SK-N-SH (cell line): ENCODE measurements at regions not wholly inside any gene's neighbourhood (a gene's known extent, or its start where the extent isn't known, plus 50 kb on each side); places are given as distances from the start of the nearest gene placed in this dataset.

Source experiments
- CTCF ChIA-PET: fragments of 300-600, 350-600 bp; formaldehyde crosslinking; extraction: SDS; loops from one replicate; lab custom pipeline; 2021; lab: Yijun Ruan, JAX
- POLR2A ChIA-PET: fragments of 350-600 bp; sonication (Branson Sonifier 250); formaldehyde crosslinking; extraction: SDS; loops from one replicate; lab custom pipeline; 2020; ENCODE audit warnings: antibody characterized with exemption, inconsistent platforms; lab: Yijun Ruan, JAX
- DNase-seq: peaks from one replicate; pipeline ENCODE4 v3.0.0; 2012
- H2AFZ ChIP-seq: fragments of 200-600 bp; sonication (generic); 2 replicates; pipeline ENCODE4 v1.8.1; 2016; ENCODE audit warnings: antibody characterized with exemption, mild to moderate bottlenecking, low read depth
- H3F3A ChIP-seq: fragments of 200-600 bp; sonication (generic); replicated peaks from 2 replicates; pipeline ENCODE3; 2016; ENCODE audit warnings: antibody characterized with exemption, mild to moderate bottlenecking; ENCODE audit not compliant: insufficient read depth
- H3K27ac ChIP-seq, 2 experiments: fragments of 200-500 bp in 1 of 2; fragments of 200-600 bp in 1 of 2; sonication (Bioruptor generic) in 1 of 2; sonication (generic), shearing (Covaris generic) in 1 of 2; 2 replicates each; pipeline versions ENCODE4 v1.5.1 to v1.6.1; 2014 to 2016; ENCODE audit warnings: low read depth in 2 of 2, inconsistent platforms in 1 of 2, low read length in 1 of 2, mild to moderate bottlenecking in 1 of 2, mixed read lengths in 1 of 2
- H3K27me3 ChIP-seq: fragments of 200-600 bp; sonication (generic), shearing (Covaris generic); 2 replicates; pipeline ENCODE4 v1.6.1; 2016; ENCODE audit warnings: mixed run types; ENCODE audit not compliant: insufficient read depth
- H3K36me3 ChIP-seq, 2 experiments: fragments of 200-500 bp in 1 of 2; fragments of 200-600 bp in 1 of 2; sonication (Bioruptor generic) in 1 of 2; sonication (generic) in 1 of 2; replicated peaks in 1 of 2; 2 replicates each; pipeline versions ENCODE3 to v1.5.1; 2014 to 2016; ENCODE audit warnings: low read length in 1 of 2, mild to moderate bottlenecking in 1 of 2; ENCODE audit not compliant: insufficient read depth in 2 of 2, control insufficient read depth in 1 of 2
- H3K4me1 ChIP-seq, 2 experiments: fragments of 200-500 bp in 1 of 2; fragments of 200-600 bp in 1 of 2; sonication (Bioruptor generic) in 1 of 2; sonication (generic), shearing (Covaris generic) in 1 of 2; 2 replicates each; pipeline versions ENCODE4 v1.5.1 to v1.6.1; 2014 to 2016; ENCODE audit warnings: low read depth in 1 of 2, low read length in 1 of 2, mixed run types in 1 of 2; ENCODE audit not compliant: insufficient read depth in 2 of 2, control insufficient read depth in 1 of 2
- H3K4me2 ChIP-seq: fragments of 200-600 bp; sonication (generic), shearing (Covaris generic); 2 replicates; pipeline ENCODE4 v1.6.1; 2017; ENCODE audit warnings: mixed run types
- H3K4me3 ChIP-seq, 2 experiments: fragments of 200-500 bp in 1 of 2; fragments of 200-600 bp in 1 of 2; sonication (Bioruptor generic) in 1 of 2; sonication (generic), shearing (Covaris generic) in 1 of 2; 2 replicates each; pipeline versions ENCODE4 v1.5.1 to v1.8.1; 2014 to 2016; ENCODE audit warnings: low read depth in 2 of 2, inconsistent platforms in 1 of 2, low read length in 1 of 2, mild to moderate bottlenecking in 1 of 2, mixed read lengths in 1 of 2, moderate library complexity in 1 of 2
- H3K79me2 ChIP-seq: fragments of 200-600 bp; sonication (generic); 2 replicates; pipeline ENCODE4 v1.8.1; 2017; ENCODE audit warnings: mild to moderate bottlenecking; ENCODE audit not compliant: insufficient read depth
- H3K9ac ChIP-seq: fragments of 200-600 bp; sonication (generic); 2 replicates; pipeline ENCODE4 v1.6.1; 2017; ENCODE audit warnings: mixed run types
- H3K9me2 ChIP-seq: fragments of 200-600 bp; sonication (generic); 2 replicates; pipeline ENCODE4 v1.6.1; 2017; ENCODE audit warnings: mixed run types
- H3K9me3 ChIP-seq: fragments of 200-600 bp; sonication (generic); 2 replicates; pipeline ENCODE4 v1.6.1; 2017; ENCODE audit warnings: mixed run types, mild to moderate bottlenecking, moderate library complexity
- H4K20me1 ChIP-seq: fragments of 200-600 bp; sonication (generic); 2 replicates; pipeline ENCODE4 v1.6.1; 2017; ENCODE audit warnings: mild to moderate bottlenecking, mixed run types; ENCODE audit not compliant: insufficient read depth
- CHD2 ChIP-seq: fragments of 150-350 bp; IDR thresholded peaks from 2 replicates; pipeline ENCODE4 v1.6.1; 2018; ENCODE audit warnings: low read length; ENCODE audit not compliant: partially characterized antibody
- FOXJ3 ChIP-seq: sonication (generic); formaldehyde crosslinking; IDR thresholded peaks from 2 replicates; pipeline ENCODE4 v1.5.1; 2020; ENCODE audit warnings: mild to moderate bottlenecking, missing genetic modification reagents
- GABPA ChIP-seq: IDR thresholded peaks from 2 replicates; pipeline ENCODE4 v1.4.0; 2012; ENCODE audit warnings: low read depth, mild to moderate bottlenecking
- JUND ChIP-seq: IDR thresholded peaks from 2 replicates; pipeline ENCODE4 v1.4.0; 2012
- NRF1 ChIP-seq: IDR thresholded peaks from 2 replicates; pipeline ENCODE4 v1.6.1; 2012; ENCODE audit warnings: low read depth, mild to moderate bottlenecking, low read length
- RCOR1 ChIP-seq: fragments of 150-350 bp; IDR thresholded peaks from 2 replicates; pipeline ENCODE4 v1.6.1; 2017; ENCODE audit warnings: antibody characterized with exemption, low read length
- RFX5 ChIP-seq: IDR thresholded peaks from 2 replicates; pipeline ENCODE4 v1.6.1; 2012; ENCODE audit warnings: mild to moderate bottlenecking, improper control_type of control experiment, low read length
- SIN3A ChIP-seq: IDR thresholded peaks from 2 replicates; pipeline ENCODE4 v1.6.1; 2012; ENCODE audit warnings: low read depth, mild to moderate bottlenecking, low read length, moderate library complexity, borderline replicate concordance
- SMC3 ChIP-seq: IDR thresholded peaks from 2 replicates; pipeline ENCODE4 v1.6.1; 2012; ENCODE audit warnings: low read depth, low read length, improper control_type of control experiment
- TAF1 ChIP-seq: IDR thresholded peaks from 2 replicates; pipeline ENCODE4 v1.6.1; 2012; ENCODE audit warnings: low read depth, mild to moderate bottlenecking, low read length, moderate library complexity, borderline replicate concordance
- WGBS: methylation state at CpG from one replicate; pipeline ENCODE4 v1.1.6; 2017; ENCODE audit warnings: low lambda C conversion rate; 5-methylcytosine and 5-hydroxymethylcytosine counted together
- TF ChIP-seq, protein P1 (sequence below): IDR thresholded peaks from 2 replicates; pipeline ENCODE4 v1.6.1; 2012; ENCODE audit warnings: mild to moderate bottlenecking, low read depth, low read length, moderate library complexity
- TF ChIP-seq, protein P2 (sequence below): fragments of 150-350 bp; IDR thresholded peaks from 2 replicates; pipeline ENCODE4 v1.6.1; 2017; ENCODE audit warnings: antibody characterized with exemption, low read length, low read depth, borderline replicate concordance

DNA sequence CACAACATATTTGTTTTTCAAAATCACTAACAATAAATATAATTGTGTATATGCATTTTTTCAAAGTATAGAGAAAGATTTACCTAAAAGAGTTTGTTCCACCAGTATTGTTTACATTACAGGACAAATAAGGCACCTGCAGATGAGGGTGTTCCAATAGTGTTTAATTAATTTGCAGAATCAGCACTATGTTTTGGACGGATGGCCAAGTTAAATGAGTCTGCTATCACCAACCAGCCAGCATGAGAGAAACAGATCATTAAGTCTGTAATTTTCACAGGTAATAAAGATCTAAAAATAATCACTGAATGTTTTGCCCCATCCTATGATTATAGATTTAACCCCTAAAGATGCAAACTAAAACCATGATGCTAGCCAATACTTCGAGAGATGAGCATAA, 2247.0 kb downstream of the NCAM2 start:
- Histone ChIP-seq H2AFZ (no peak overlapping the region), H3K9ac (no peak overlapping the region), H4K20me1 (no peaks in the 10 kb centered on the region), H3K9me3 (no peaks in the 10 kb centered on the region), H3K4me3 (no peak overlapping the region), H3K9me2 (no peaks in the 10 kb centered on the region), H3K4me1 (no peaks in the 10 kb centered on the region), H3K27ac (no peak overlapping the region), H3K79me2 (no peaks in the 10 kb centered on the region), H3K36me3 (no peaks in the 10 kb centered on the region), H3F3A (no peaks in the 10 kb centered on the region), H3K4me2 (no peak overlapping the region), H3K27me3 (no peaks in the 10 kb centered on the region)
- 18% methylated on average over 2 of the region's 2 CpGs for WGBS
- CTCF ChIA-PET, result no interaction called here
- no peak for DNase-seq
- POLR2A ChIA-PET, result no interaction called here
- TF ChIP-seq, protein P1, sequence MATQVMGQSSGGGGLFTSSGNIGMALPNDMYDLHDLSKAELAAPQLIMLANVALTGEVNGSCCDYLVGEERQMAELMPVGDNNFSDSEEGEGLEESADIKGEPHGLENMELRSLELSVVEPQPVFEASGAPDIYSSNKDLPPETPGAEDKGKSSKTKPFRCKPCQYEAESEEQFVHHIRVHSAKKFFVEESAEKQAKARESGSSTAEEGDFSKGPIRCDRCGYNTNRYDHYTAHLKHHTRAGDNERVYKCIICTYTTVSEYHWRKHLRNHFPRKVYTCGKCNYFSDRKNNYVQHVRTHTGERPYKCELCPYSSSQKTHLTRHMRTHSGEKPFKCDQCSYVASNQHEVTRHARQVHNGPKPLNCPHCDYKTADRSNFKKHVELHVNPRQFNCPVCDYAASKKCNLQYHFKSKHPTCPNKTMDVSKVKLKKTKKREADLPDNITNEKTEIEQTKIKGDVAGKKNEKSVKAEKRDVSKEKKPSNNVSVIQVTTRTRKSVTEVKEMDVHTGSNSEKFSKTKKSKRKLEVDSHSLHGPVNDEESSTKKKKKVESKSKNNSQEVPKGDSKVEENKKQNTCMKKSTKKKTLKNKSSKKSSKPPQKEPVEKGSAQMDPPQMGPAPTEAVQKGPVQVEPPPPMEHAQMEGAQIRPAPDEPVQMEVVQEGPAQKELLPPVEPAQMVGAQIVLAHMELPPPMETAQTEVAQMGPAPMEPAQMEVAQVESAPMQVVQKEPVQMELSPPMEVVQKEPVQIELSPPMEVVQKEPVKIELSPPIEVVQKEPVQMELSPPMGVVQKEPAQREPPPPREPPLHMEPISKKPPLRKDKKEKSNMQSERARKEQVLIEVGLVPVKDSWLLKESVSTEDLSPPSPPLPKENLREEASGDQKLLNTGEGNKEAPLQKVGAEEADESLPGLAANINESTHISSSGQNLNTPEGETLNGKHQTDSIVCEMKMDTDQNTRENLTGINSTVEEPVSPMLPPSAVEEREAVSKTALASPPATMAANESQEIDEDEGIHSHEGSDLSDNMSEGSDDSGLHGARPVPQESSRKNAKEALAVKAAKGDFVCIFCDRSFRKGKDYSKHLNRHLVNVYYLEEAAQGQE, result no peak
- TF ChIP-seq CHD2 (no peak), RCOR1 (no peak), JUND (no peak), RFX5 (no peak), TAF1 (no peak), SIN3A (no peak), GABPA (no peak)
- TF ChIP-seq, protein P2, sequence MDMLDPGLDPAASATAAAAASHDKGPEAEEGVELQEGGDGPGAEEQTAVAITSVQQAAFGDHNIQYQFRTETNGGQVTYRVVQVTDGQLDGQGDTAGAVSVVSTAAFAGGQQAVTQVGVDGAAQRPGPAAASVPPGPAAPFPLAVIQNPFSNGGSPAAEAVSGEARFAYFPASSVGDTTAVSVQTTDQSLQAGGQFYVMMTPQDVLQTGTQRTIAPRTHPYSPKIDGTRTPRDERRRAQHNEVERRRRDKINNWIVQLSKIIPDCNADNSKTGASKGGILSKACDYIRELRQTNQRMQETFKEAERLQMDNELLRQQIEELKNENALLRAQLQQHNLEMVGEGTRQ, result no peak

DNA sequence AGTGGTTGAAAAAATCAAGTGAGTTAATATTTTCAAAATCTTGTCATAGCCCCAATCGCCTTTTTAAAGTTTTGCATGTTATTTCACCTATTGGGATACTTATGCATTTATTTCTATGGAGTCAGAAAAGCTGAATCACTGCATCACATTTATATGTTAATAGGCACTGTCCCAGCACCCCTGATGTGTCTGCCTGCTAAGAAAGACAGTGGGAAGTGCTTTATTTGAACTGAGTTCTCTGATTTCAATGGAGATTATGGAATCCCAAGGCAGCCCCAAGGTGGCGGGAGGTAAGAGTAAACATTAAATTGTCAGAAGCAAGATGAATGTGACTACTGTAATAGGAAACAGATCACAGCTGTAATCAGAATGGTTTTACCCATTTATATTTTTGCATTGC, 2225.7 kb downstream of the NCAM2 start:
- CTCF ChIA-PET, result interaction anchor here (1.1 kb wide), 1 partner anchor 9 kb away, joined by 4 read pairs; no protein-coding TSS in a partner anchor
- no peaks in the 10 kb centered on the region for H3K9me2 ChIP-seq
- H3K27ac ChIP-seq, result no peak overlapping the region
- no peaks in the 10 kb centered on the region for H3K27me3 ChIP-seq
- POLR2A ChIA-PET, result no interaction called here
- no peaks in the 10 kb centered on the region for H3K79me2 ChIP-seq
- TF ChIP-seq RFX5 (no peak), NRF1 (no peak), FOXJ3 (no peak), GABPA (no peak), SMC3 (no peak)
- TF ChIP-seq, all 33 proteins: peak for 0
- no peak overlapping the region for H3K4me3 ChIP-seq
- 0 out of 2 replicates have a peak, but pooled peaks cover 3% of the 10 kb centered on the region for H3K9me3 ChIP-seq
- H2AFZ ChIP-seq, result no peak overlapping the region
- DNase-seq, result no peak
- 55% methylated on average over 2 of the region's 2 CpGs for WGBS
- no peak overlapping the region for H3K4me2 ChIP-seq
- H3K4me1 ChIP-seq, result no peaks in the 10 kb centered on the region
- no peaks in the 10 kb centered on the region for H3F3A ChIP-seq
- no peaks in the 10 kb centered on the region for H4K20me1 ChIP-seq
- no peak overlapping the region for H3K9ac ChIP-seq
- H3K36me3 ChIP-seq, result no peaks in the 10 kb centered on the region
